ENCODE measurements at regions not wholly inside any gene's neighbourhood (a gene's known extent, or its start where the extent isn't known, plus 50 kb on each side); places are given as distances from the start of the nearest gene placed in this dataset.

DNA sequence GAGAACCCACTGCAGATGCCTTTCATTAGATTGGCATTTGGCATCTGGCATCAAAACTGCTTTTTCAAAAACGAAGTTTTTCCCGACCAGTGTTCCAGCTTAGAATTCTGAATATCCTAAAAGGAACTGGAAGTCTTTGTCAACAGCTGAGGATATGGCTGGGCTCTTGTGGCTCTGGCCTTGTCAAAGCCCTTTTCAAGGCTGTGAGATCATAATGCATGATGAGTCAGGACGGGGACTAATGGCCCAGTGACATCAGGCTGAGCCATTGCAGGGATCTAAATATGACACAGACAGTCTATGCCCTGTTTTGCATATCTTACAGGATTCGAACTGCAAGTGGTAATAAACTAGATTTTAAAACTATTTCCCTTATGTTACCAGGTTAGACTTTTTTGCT lies 306.4 kb downstream of the PTTG2 start:
- TF ChIP-seq EZH2phosphoT487 (IDR thresholded peaks at IDR 0.05; ENCODE audit: borderline replicate concordance, low read depth, low read length) (no peak), CTCF (conservative IDR thresholded peaks at IDR 0.05; ENCODE audit: low read length) (no peak)

Measured in OCI-LY7 (cell line).